Testis (tissue), 2 donors: ENCODE measurements at regions not wholly inside any gene's neighbourhood (a gene's known extent, or its start where the extent isn't known, plus 50 kb on each side); places are given as distances from the start of the nearest gene placed in this dataset.

ENCODE experiments used
- DNase-seq: peaks from one replicate; pipeline ENCODE4 v3.0.0-alpha.2; 2019
- H3K27ac ChIP-seq, 2 donors: fragments of 200-600 bp; sonication (generic); one replicate each; pipeline ENCODE4 v1.5.1; 2019
- H3K27me3 ChIP-seq: fragments of 200-600 bp; sonication (generic); one replicate; pipeline ENCODE4 v1.5.1; 2019
- H3K36me3 ChIP-seq: fragments of 200-600 bp; sonication (generic); one replicate; pipeline ENCODE4 v1.5.1; 2017; ENCODE audit warnings: low read depth; ENCODE audit errors: missing control alignments
- H3K4me1 ChIP-seq: fragments of 200-600 bp; sonication (generic); one replicate; pipeline ENCODE4 v1.5.1; 2019
- H3K4me3 ChIP-seq, 2 donors: fragments of 200-600 bp; sonication (generic); one replicate each; pipeline ENCODE4 v1.5.1; 2017 to 2019
- H3K9me3 ChIP-seq: fragments of 200-600 bp; sonication (generic); one replicate; pipeline ENCODE4 v1.5.1; 2017
- CTCF ChIP-seq, 3 experiments: fragments of 450-650 bp in 2 of 3; fragments of 200-600 bp in 1 of 3; sonication (generic) in 1 of 3; IDR thresholded peaks; one replicate each; pipeline ENCODE4 v1.5.1; 2016 to 2019; ENCODE audit warnings: antibody characterized with exemption in 3 of 3, mild to moderate bottlenecking in 2 of 3, moderate library complexity in 1 of 3
- POLR2A ChIP-seq: fragments of 450-650 bp; IDR thresholded peaks from one replicate; pipeline ENCODE4 v1.6.1; 2017; ENCODE audit warnings: antibody characterized with exemption, mild to moderate bottlenecking, moderate library complexity
- WGBS, 2 donors: methylation state at CpG; one replicate each; pipeline ENCODE4 v1.1.5; 2018; 5-methylcytosine and 5-hydroxymethylcytosine counted together
- intact Hi-C: fragments of 100-400 bp; cut with DNase I; formaldehyde crosslinking; loops from one replicate; pipeline ENCODE4 v1.15.1; 2023; ENCODE audit warnings: low total_unique reads

DNA sequence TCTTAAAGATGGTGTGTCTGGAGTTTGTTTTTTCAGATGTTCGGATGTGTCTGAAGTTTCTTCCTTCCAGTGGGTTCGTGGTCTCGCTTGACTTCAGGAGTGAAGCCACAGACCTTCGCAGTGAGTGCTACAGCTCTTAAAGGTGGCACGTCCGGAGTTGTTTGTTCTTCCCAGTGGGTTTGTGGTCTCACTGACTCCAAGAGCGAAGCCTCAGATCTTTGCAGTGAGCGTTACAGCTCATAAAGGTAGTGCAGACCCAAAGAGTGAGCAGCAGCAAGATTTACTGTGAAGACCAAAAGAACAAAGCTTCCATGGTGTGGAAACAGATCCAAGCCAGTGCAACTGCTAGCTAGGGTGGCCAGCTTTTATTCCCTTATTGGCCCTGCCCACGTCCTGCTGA lies 1430.4 kb upstream of the B3GALT2 start:
- DNase-seq: no peak
- H3K9me3 ChIP-seq: no peaks in the 10 kb centered on the region
- intact Hi-C loops: no loop called here
- 84 to 88% methylated on average over 6 to 9 of the region's 9 CpGs for WGBS, 2 donors
- no peak overlapping the region for H3K4me3 ChIP-seq
- no peaks in the 10 kb centered on the region for H3K4me1 ChIP-seq
- H3K27me3 ChIP-seq: no peaks in the 10 kb centered on the region
- H3K36me3 ChIP-seq: no peaks in the 10 kb centered on the region
- H3K27ac ChIP-seq: no peak overlapping the region
- no peak for TF ChIP-seq CTCF (IDR thresholded peaks at IDR 0.05)

DNA sequence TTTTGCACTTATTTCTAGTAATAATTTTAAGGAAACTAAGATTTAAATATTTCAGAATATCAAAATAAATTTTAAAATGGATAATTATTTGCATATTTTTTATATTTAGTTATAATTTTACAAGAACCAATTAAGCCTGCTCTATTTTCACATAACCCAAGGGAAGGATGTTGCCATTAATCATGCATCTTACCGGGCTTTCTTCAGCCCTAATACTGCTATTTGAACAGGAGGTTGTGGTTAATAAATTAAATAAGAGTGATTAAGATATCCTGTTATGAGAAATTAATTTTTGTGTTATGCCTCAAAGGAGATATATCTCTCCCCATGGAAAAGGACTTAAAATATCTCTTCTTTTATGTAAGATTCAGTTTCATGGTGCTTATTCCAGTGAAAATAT lies 1415.8 kb upstream of the B3GALT2 start:
- TF ChIP-seq POLR2A (no peak), CTCF (IDR thresholded peaks at IDR 0.05) (no peak)
- intact Hi-C loops: no loop called here
- Histone ChIP-seq H3K27ac (no peak overlapping the region), H3K9me3 (no peaks in the 10 kb centered on the region), H3K4me3 (no peak overlapping the region), H3K4me1 (no peaks in the 10 kb centered on the region), H3K36me3 (no peaks in the 10 kb centered on the region), H3K27me3 (no peaks in the 10 kb centered on the region)
- WGBS, 2 donors: 65 to 80% methylated on average over 1 of the region's 1 CpG
- DNase-seq: no peak

- DNase-seq: no peak
These were observed 1414.3 kb upstream of the B3GALT2 start for GRCh38 chr1:194600716-194601115.

DNA sequence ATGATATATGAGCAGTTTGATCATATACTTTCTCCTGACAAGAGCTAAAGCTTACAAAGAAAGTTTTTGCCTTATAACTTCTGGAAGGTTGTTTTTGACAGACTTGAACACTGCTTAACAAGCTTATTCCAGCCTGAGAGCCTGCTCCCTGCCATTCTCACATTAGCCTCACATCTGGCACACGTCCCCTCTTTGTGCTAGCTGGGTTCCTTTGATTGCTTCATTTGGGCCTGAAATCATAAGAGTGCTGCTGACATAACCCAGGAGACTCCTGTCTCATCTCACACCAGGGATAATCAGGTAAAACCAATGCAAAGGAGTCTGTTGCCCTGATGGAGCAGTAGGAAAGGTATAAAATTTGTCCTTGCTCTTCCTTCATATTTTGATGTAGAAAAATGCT lies 1411.7 kb upstream of the B3GALT2 start:
- H3K4me1 ChIP-seq: no peaks in the 10 kb centered on the region
- no peak overlapping the region for H3K27ac ChIP-seq
- no peak for DNase-seq
- TF ChIP-seq CTCF (IDR thresholded peaks at IDR 0.05): no peak
- no peak for TF ChIP-seq POLR2A
- H3K9me3 ChIP-seq: no peaks in the 10 kb centered on the region
- no peaks in the 10 kb centered on the region for H3K36me3 ChIP-seq
- no peaks in the 10 kb centered on the region for H3K27me3 ChIP-seq
- H3K4me3 ChIP-seq: no peak overlapping the region
- 60 to 68% methylated on average over 1 of the region's 1 CpG for WGBS, 2 donors
- intact Hi-C loops: no loop called here

More at GRCh38 chr1:194600716-194601115, 1414.3 kb upstream of the B3GALT2 start:
- H3K9me3 ChIP-seq: no peaks in the 10 kb centered on the region
- intact Hi-C loops: no loop called here
- H3K4me3 ChIP-seq: no peak overlapping the region
- TF ChIP-seq POLR2A (no peak), CTCF (IDR thresholded peaks at IDR 0.05) (no peak)
- no peak overlapping the region for H3K27ac ChIP-seq
- WGBS, 2 donors: 70 to 88% methylated on average over 3 of the region's 3 CpGs
- no peaks in the 10 kb centered on the region for H3K4me1 ChIP-seq
- H3K27me3 ChIP-seq: no peaks in the 10 kb centered on the region
- H3K36me3 ChIP-seq: no peaks in the 10 kb centered on the region

GRCh38 chr1:194586302-194586701 lies 1399.9 kb upstream of the B3GALT2 start:
- no peaks in the 10 kb centered on the region for H3K9me3 ChIP-seq
- H3K36me3 ChIP-seq: no peaks in the 10 kb centered on the region
- DNase-seq: no peak
- H3K4me3 ChIP-seq: no peak overlapping the region
- WGBS, 2 donors: 75 to 84% methylated on average over 1 of the region's 1 CpG
- intact Hi-C loops: no loop called here
- H3K4me1 ChIP-seq: no peaks in the 10 kb centered on the region
- H3K27me3 ChIP-seq: no peaks in the 10 kb centered on the region
- H3K27ac ChIP-seq: no peak overlapping the region
- TF ChIP-seq POLR2A (no peak), CTCF (IDR thresholded peaks at IDR 0.05) (no peak)
